Dedifferentiated amniotic fluid mesenchymal stem cell (primary cell): ENCODE measurements at regions not wholly inside any gene's neighbourhood (a gene's known extent, or its start where the extent isn't known, plus 50 kb on each side); places are given as distances from the start of the nearest gene placed in this dataset.

Source experiments
- DNase-seq: peaks from one replicate; pipeline ENCODE4 v3.0.0-alpha.2; 2016; ENCODE audit errors: extremely low spot score

DNA sequence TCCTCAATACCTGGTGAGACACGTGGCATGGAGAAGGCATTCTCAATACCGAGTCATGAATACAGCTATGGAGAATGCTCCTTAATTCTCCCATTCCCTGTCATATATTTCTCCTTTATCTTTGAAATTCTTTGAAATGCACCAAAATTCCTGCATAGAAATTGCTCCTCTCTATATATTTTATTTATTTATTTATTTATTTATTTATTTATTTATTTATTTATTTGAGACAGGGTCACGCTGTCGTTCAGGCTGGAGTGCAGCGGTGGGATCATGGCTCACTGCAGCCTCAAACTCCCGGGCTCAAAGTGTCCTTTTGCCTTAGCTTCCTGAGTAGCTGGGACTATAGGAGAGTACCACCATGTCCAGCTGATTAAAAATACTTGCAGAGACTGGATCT is 190.3 kb upstream of the MAF start:
- DNase-seq: no peak

DNA sequence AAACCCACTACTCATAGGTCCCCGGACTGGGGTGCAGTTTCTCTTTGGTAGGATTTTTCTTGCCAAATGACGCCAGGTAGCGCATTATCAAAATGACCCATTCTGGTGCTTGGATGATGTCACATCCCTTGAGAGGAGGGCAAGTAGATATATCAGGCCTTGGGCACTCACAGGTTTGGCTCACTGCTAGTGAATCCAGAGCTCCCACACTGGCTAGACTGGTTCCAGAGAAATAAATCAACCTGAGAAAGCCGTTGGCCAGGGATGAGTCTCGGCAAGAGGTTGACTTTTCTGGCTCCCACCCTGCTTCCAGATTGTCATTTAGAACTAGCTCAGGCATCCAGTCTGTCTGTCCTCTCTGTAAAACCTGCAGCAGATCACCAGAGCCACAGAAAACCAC is 188.4 kb upstream of the MAF start:
- no peak for DNase-seq

DNA sequence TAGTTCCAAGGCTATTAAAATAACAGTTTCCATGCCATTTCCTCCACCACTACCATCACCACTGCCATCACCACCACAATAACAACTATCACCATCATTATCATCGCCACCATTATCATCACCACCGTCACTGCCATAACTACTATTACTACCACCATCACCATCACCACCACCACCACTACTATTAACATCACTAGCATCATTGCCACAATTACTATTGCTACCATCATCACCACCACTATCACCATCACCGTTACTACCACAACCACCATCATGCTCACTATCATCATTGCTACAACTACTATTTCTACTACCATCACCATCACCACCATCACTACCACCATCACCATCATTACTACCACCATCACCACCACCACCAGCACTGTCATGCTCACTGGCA is 185.9 kb upstream of the MAF start:
- DNase-seq: no peak

DNA sequence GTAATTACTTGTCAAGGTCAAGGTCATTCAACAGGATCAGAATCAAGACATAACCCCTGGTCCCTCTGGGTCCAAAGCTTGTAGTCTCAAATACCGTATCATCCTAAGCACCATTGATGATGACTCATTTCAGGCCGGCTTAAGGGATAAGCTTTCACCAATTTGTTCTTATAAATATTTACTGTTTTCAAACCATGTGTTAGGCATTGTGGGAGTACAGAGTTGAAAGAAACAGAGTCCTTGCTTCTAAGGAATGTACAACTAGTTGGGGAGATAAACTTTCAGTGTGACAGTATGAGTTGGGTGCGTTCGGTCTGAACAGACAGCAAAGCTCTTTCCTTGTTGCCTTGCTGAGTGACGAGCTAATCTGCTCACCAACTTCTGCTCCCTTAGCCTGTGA is 183.5 kb upstream of the MAF start:
- no peak for DNase-seq

DNA sequence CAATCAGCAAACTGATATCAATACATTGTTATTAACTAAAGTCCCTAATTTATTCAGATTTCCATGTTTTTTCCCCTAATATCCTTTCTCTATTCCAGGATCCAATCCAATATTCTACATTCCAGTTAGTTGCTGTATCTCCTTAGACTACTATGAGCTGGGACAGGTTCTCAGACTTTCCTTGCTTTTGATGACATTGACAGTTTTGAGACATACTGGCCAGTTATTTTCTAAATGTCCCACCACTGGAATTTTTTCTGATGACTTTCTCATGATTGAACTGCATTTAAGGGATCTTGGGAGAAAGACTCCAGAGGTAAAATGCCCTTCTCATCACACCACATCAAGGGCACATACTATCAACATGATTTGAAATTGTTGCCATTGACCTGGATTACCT is 177.1 kb upstream of the MAF start:
- DNase-seq: no peak

DNA sequence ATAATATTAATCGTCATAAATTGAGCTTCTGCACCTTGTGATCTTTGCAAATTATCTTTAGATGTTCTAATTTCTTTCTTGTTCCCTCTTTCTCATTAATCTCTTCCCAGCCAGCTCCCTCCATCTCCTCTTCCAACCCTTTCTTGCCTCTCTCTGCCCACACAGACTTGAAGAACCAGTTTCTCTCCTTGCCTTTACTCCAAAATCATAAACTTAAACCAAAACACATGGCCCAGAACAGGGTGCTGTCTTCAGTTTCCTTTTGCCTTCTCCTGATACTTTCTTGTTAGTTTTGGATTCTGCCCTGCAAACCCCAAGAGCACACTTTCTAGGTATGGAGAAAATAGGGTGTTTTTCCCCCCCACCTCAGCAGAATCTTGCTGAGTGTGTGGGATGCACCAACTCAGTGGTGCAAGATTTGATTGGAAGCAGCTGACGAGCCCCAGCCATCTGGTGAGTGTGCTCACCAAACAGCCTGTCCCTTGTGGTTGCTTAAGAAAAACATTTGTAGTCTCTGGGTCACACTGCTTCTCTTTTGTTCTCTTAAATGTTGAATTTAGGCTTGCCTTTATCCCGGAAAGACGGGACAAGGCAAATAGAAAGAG is 175.8 kb upstream of the MAF start:
- no peak for DNase-seq

DNA sequence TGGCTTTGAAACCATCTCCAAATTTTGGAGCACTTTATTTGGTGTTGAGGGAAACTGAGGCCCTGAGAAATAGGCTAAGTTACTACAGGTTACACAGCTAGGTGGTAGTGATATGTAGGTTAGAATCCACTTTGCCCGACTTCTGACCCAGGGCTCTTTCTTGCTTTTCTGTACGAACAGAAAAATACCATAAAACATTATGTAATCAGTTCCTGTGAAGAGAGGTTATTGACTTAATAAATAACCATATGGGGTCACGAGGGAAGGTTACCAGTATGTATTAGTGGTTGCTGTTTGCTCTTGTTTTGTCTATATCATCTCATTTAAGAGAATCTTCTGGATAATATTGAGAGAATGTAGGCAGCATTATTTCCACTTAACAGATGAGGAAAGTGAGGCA is 172.2 kb upstream of the MAF start:
- no peak for DNase-seq

DNA sequence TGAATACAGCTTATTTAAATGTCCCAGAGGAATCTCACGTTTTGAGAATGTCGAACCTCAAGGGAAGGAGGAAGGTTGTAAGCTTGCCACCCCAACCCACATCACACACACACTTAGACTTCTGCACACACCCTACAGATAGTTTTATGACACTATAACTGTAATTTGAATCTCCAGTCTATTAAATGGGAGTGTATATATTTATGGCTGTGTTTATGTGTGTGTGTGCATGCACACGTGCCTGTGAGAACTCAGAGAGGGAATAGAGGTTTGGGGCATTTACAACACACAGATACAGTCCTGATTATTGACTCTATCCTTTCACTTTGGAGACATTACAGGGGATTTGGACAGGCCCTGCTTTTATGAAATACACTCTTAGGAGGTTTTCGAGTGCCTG is 171.5 kb upstream of the MAF start:
- DNase-seq: no peak

DNA sequence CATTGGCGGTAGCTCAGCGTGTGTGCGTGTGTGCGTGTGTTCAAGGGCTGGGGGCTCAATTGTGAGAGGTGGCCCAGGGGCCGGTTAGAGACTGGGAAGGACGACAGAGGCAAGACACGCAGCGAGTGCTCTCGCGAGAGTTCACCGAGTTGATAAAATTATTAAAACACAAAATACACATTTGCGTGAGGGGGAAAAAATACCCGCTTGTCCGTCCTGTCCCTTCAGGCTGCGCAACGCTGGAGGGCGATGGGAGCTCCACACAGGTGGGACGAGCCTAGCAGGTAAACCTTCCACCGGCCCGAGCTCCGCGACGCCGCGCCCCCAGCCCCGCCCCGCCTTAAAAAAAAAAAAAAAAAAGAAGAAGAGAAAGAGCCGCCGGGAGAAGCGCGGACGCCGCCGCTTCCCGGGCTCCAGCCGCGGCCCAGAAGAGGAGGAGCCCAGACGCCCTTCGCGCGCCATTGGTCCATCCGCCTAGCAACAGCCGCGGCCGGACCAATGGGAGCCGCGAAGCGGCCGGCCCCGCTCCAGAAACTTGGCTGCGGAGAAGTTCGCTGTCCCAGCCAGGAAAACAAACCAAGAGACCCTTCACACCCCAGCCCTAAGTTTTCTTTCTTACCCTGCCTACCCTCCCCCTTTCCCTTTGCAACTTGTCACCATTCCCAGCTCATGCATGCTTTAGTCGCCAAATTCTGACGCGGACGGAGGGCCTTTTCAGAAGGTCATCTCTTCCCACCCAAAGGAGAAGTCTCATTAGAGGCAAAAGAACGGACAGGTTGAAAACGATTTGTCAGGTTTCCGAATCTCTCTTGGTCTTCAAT is 169.9 kb upstream of the MAF start:
- DNase-seq: peak; percentile 53

DNA sequence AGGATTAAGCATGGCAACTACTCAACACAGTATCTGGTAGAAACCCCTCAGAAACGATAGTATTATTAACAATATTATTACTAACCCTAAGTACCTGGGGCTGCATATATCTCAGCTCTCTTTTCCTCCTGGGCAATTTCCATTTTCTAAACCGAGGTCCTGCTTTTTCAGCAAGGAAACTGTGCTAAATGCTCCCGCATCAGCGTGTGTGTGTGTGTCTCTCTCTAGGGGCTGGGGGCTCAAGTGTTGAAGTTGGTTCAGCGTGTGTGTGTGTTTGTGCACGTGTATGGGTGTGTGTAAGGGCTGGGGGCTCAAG is 169.3 kb upstream of the MAF start:
- DNase-seq: no peak

DNA sequence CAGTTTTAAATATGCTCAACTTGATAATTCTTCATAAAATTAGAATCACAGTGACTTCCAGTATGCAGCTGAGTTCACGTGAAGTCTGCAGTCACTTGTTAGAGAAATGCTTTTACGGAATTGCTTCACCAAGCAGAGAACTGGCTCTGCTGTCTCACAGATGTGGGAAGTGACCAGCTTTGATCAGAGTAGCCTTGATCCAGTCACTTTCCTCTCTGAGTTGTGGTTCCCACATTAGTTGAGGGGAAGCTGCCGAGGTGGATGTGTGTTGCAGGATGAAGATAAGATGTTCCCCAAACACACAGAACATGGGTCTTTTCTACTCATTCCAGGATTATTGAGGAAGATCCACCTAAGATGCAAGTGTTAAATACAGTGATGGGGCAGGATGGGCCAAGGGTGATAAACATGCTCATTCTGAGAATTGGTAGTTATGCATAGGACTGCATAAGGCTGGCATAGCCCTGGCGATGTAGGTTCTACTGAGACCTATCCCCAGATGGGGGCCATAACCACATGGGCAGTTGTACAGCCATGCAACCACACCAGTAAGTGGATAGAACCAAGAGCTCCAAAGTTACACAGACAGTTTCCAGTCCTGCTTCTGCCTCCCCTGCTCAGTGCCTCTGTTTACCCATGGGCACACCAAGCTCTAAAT is 168.9 kb upstream of the MAF start:
- DNase-seq: no peak

DNA sequence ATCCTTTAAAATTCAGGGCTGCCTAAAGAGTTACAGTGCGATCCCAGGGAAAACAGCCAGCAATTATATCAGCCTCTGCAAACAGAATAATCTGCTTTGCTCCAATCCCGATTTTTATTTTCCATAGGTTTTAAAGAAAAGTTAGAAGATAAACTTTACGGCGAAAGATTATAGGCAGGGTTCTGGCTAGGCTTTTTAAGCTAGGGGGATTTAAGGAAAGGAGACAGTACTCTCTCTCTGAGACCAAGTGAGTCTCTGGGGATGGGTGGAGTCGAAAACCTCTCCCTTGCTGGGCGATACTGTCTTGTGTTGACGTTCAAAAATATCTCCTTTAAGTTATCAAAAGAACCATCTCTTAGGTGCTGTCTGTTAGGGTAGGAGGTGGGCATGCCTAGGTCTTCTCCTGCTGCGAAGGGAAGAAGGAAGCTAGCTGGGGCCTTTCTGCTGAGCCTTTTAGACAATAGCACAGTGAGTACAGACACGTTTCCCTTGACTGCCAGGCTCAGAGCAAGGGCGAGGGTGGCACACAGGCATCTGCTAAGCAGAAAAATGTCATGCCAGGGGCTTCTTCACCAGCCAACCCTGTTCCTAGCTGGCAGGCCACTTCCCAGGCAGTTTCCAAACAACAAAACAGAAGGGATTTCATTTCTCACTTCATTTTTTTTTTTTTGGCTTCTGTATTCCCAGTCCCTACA is 167.9 kb upstream of the MAF start:
- no peak for DNase-seq

DNA sequence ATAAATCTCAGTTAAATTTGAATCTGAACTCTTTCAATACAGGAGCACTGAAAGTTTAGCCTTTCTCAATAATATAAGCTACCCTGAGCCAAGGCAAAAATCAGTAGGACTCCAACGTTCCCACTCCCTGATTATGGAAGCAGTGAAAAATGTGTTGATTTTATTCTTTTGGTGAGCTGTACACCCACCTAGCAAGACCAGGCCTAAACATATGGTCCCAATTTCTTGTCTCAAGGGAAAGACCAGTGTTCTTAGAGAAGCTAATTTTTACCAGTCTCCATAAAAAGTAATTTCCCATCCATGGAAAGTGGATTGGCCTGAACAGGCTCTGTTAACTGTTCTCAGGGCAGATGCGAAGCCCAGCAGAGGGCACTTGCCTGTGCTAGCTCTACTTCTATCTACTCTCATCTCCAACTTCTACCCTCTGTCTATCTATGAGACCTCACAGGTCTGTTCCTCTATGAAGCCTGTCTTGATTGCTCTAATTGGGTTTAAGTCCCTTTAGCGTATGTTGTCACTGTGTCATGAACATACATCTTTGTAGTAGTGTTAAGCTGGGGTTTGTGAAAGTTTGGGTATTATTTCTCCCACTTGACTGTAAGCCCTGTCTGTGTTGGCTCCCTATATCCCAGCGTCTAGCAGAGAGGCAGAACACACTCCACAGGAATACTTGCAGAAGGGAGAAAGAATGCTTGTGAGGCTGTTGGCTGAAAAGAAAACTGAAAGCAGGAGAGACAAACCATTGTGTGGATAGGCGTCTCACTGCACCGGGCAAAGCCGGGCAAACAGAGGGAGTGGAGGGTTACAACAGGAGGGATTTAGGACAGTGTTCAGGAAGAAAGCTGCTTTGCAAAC is 167.1 kb upstream of the MAF start:
- DNase-seq: no peak

DNA sequence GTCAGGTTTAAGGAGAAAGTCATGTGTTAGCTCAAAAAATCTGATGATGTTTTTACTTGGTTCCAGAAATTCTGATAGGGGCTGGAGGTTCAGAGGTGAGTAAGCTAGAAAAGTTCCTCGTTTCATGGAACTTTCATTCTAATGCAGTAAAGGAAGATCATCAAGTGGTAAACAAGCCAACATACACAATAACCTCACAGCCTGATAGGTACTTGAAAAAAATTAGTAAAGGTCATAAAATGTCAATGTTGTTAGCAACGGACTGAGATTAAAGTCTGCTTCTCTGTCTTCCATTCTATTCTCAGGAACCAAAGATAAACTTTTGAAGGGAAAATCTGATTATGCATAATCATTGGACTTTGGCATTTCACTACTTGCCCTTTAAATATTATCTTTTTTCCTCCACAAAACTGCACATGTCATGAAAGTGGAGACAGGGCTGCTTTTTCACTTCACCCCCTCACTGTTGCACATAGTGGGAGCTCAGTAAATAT is 165.4 kb upstream of the MAF start:
- no peak for DNase-seq

DNA sequence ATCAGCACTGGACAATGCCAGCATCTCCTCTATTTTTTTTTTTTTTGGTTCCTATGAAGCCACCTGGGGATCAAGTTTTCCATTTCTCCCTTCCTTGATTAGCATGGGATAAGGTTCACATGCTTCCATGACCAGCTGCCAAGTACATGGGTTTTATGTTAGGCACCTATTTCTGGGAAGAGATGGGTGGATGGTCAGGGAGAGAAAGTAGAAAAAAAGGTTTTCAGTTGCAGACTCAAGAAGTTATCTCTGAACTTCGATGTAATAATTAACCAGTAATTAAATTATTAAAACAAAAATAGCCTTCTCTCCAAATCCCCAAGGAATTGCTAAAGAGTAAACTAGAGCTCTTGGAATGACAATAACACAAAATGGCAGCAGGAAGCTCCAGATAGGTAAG is 164.9 kb upstream of the MAF start:
- no peak for DNase-seq

DNA sequence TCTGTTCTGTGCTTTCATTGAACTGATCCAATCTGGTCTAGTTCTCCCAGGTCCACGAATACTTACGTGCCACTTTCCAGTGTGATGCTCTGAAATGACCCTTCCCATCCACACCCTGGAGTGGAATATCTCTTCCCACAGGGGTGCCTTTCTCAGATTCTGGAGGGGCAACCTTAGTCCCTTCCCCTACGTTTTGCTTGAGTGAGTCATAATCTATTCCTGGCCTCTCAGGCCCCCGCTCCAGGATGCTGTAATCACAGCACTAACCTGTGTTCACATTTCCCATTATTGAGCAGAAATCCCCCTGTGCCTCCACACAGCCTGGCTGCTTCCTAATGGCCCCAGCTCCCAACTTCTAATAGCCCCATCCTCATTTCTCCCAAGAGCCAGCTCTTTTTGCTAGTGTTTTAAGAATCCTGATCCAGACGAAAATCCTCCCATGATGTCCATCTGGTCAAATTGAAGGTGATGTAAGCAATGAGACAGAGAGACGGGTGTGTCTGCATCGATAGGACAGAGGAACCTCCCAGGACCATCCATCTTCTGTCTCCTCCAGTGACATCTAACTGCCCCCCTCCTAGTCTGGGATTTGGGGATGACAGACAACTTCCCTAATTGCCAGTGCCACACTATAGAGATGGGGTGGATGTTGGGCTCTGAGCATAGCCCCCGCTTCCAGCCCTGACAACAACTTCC is 164.0 kb upstream of the MAF start:
- no peak for DNase-seq

DNA sequence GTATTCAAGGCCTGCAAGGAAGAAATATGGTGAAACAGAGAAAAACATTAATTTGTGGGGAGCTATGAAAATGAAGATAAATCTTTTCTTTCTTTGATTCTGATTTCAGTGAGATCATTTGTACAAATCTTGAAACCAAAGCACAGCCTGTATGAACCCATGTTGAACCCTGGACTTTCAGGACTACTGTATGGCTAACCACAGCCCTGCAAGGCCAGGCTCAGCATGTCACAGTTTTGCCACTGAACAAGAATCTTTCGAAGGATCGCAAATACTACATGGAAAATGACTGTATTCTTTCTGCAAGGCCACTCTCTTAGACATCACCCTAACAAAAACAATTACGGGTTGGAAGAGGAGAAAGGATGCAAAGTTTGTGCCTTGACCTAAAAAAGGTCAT is 161.7 kb upstream of the MAF start:
- no peak for DNase-seq

DNA sequence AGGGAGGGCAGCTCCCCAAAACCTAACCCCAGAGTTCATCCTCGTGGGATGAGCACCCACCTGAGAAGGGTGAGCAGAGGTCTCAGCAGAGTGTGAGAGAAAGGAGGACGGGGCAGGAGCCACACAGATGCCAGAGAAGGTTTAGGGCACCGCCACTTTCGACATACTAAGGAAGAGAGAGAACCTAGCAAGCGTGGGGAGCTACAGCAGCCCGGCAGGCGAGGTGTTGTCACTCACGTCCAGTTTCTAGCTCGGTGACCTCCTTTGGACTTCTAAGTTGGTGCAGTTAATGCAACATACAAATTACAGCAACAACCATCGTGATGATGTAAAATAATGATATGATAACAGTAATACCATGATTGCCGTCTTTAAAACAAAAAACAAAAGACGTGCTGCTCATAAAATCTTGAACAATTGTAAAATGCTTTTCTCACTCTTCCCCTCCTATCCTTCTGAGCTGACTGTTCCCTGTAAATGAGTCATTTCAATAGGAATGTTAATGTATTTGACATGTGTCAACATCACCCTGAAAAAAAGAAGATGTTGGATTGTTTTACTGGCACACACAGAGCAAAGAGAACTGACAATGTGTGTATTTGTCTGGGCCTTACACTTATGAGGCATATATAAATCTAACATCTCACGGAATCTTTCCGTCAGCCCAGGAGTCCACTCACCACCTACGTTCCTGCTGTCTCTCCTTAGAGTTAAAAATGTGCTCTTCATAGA is 158.2 kb upstream of the MAF start:
- DNase-seq: no peak

DNA sequence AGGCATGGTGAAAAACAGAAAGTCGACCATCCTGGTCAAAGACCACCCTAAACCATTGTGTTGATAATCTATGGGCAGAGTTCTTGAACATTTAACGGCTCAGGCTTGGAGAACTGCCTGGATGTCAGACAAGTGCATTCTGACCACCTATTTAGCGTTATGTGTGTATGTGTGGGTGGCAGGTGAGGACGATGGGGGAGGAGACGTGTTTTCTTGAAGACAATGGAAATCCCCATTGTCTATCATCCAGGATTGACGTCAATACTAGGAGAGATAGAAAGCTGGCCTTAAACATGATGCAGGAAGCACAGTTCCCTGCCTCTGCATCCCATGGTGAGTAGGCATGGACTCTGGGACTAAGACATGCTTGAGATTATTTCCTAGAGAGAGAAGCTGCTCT is 157.4 kb upstream of the MAF start:
- DNase-seq: no peak

DNA sequence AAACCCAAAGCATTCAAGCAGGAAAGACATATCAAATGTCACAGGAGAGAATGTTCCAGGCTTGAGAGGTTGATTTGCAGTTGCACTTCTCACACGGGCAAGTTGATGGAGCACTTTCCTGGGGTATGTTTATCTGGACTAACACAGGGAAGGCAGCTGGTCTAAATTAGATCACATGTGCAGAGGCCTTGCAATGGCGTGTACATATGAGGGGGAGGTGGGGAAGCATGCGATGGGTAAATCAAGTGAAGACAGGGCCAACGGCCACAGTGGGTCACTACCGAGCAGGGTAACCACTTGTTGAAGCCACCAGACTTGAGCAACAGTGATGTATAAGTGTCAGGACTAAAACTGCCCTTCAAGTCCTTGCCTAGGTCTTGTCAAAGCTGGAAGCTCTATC is 156.6 kb upstream of the MAF start:
- DNase-seq: no peak
